ENCODE measurements at regions not wholly inside any gene's neighbourhood (a gene's known extent, or its start where the extent isn't known, plus 50 kb on each side); places are given as distances from the start of the nearest gene placed in this dataset.
"Not testable (repeated sequence)": the region's sequence is repeated elsewhere in the genome, so short reads cannot be mapped to it uniquely, and the experiment has no call there.

DNA sequence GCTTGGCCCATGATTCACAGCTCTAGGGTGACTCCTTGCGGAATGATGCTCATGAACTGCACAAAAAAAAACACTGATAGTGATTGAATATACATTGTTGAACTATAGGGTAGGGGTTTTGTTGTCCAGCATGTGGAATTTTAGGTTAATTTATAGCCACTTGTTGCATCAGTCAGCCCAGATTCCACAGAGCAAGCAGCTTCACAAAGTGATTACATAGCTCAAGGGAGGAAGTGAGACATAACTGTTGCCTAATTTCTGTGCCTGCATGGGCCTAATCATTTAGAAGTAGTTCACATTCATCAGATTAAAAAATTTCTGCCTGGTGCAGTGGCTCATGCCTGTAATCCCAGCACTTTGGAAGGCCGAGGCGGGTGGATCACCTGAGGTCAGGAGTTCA, 142.2 kb upstream of the ZNF722 start:
- H3K4me1 Mint-ChIP-seq; H3K27me3 Mint-ChIP-seq (ENCODE audit: low read depth); H3K27ac Mint-ChIP-seq; H3K36me3 Mint-ChIP-seq (ENCODE audit: low read depth); H3K4me3 Mint-ChIP-seq: not testable (repeated sequence)
- H3K9me3 Mint-ChIP-seq = peaks cover 50% of the 10 kb centered on the region

GRCh38 chr7:63867127-63867526, 131.5 kb upstream of the ZNF722 start:
- no peak for TF ChIP-seq CTCF (IDR thresholded peaks at IDR 0.05; ENCODE audit: unreplicated experiment in 3 of 3)
- Mint-ChIP-seq H3K27ac (no peak overlapping the region), H3K27me3 (ENCODE audit: low read depth) (no peaks in the 10 kb centered on the region), H3K4me1 (no peaks in the 10 kb centered on the region), H3K36me3 (ENCODE audit: low read depth) (no peaks in the 10 kb centered on the region), H3K4me3 (no peak overlapping the region), H3K9me3 (peaks cover 51% of the 10 kb centered on the region)

GRCh38 chr7:63874242-63874641, 124.4 kb upstream of the ZNF722 start:
- not testable (repeated sequence) for H3K4me1 Mint-ChIP-seq; H3K27me3 Mint-ChIP-seq (ENCODE audit: low read depth); H3K4me3 Mint-ChIP-seq; H3K27ac Mint-ChIP-seq; H3K36me3 Mint-ChIP-seq (ENCODE audit: low read depth)
- H3K9me3 Mint-ChIP-seq = peaks cover 41% of the 10 kb centered on the region

- H3K36me3 Mint-ChIP-seq (ENCODE audit: low read depth) = peaks cover 5% of the 10 kb centered on the region
- no peak overlapping the region for H3K27ac Mint-ChIP-seq
- no peak overlapping the region for H3K4me3 Mint-ChIP-seq
- peaks cover 54% of the 10 kb centered on the region for H3K9me3 Mint-ChIP-seq
- H3K27me3 Mint-ChIP-seq (ENCODE audit: low read depth) = no peaks in the 10 kb centered on the region
- H3K4me1 Mint-ChIP-seq = no peaks in the 10 kb centered on the region
- no peak for TF ChIP-seq CTCF (IDR thresholded peaks at IDR 0.05; ENCODE audit: unreplicated experiment in 3 of 3)
Measured at GRCh38 chr7:63876707-63877322, 121.8 kb upstream of the ZNF722 start.

DNA sequence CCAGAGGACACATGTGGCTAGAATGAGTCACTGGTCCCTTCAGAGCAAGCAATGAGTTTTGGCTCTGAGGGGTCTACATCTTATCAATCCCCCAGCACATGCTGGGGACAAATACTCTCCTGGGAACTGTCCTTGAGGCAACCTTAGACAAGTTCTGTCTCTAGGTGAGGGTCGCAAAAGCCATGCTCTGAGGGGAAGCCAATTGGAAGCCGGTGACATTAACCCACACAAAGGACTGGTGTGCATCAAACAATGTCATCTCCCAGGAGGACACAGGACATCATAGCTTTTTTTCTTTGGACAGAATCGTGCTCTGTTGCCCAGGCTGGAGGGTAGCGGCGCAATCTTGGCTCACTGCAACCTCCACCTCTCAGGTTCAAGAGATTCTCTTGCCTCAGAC, 111.6 kb upstream of the ZNF722 start:
- Mint-ChIP-seq H3K27ac (no peak overlapping the region), H3K9me3 (peaks cover 70% of the 10 kb centered on the region), H3K4me3 (no peak overlapping the region), H3K36me3 (ENCODE audit: low read depth) (peaks cover 8% of the 10 kb centered on the region), H3K27me3 (ENCODE audit: low read depth) (no peaks in the 10 kb centered on the region), H3K4me1 (no peaks in the 10 kb centered on the region)
- no peak for TF ChIP-seq CTCF (IDR thresholded peaks at IDR 0.05; ENCODE audit: unreplicated experiment in 3 of 3)

DNA sequence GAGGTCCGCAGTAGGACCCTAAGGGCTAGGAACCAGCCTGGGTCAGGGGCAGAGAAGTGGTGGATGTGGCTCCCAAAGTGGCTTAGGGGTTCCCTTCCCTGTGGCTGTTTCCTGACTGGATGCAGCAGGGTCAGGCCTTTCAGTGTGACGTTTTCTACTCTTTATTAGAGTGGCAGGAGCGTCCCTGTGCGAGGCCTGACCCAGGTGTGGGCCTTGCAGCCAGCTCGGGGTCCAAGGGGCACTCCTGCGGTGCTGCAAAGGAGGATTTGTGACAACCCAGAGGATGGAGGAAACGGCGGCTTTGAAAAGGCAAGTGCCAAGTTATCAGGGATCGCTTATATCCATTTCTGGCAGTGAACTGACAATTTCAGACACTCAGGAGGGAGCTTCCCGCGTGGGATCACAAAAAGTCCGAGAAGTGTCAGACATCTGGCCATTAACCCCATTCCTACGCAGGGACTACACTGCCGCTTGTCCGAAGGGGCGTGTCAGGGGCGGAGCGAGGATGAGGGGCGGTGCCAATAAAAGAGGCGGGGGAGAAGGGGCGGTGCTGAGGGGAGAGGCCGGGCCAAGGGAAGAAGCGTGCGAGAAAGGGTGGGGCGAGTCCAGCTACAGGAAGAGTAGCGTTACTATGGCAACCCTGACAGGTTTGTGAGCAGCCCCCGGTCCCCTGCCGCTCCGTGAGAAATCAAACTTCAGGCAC, 98.8 kb upstream of the ZNF722 start:
- Mint-ChIP-seq H3K4me1 (no peaks in the 10 kb centered on the region), H3K36me3 (ENCODE audit: low read depth) (no peaks in the 10 kb centered on the region), H3K9me3 (peaks cover 49% of the 10 kb centered on the region), H3K27ac (no peak overlapping the region), H3K4me3 (no peak overlapping the region), H3K27me3 (ENCODE audit: low read depth) (no peaks in the 10 kb centered on the region)
- no peak for TF ChIP-seq CTCF (IDR thresholded peaks at IDR 0.05; ENCODE audit: unreplicated experiment in 3 of 3)

Measured in nephron (organoid).